ENCODE measurements at regions not wholly inside any gene's neighbourhood (a gene's known extent, or its start where the extent isn't known, plus 50 kb on each side); places are given as distances from the start of the nearest gene placed in this dataset.

DNA sequence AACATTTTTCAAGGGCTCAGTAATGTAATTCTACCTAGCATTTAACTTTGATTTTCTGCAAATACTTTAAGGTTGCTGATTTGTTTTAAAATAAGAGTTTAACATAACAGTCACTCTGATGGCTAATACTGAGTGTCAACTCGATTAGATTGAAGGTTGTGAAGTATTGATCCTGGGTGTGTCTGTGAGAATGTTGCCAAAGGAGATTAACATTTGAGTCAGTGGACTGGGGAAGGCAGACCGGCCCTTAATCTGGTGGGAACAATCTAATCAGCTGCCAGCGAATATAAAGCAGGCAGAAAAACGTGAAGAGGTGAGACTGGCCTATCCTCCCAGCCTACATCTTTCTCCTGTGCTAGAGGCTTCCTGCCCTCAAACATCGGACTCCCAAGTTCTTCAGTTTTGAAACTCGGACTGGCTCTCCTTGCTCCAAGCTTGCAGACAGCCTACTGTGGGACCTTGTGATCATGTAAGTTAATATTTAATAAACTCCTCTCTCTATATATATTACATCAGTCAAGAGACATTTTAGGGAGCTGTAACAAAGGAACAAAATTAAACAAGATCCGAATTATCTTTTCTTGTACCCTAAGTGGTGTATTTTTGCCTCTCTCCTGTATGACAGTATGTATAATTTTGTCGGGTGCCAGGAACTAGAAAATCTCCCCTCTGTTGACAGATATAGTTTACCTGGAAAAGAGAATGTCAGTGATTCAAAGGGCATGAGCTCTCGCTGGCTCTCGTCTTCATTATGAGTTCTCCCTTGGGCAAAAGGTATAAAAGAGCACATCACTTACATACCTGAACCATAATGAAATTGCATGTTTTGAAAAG lies 576.1 kb downstream of the LRRC70 start:
- Histone ChIP-seq H3K4me3 (ENCODE audit: low read depth, low read length) (no peak overlapping the region), H3K27me3 (no peaks in the 10 kb centered on the region), H3K4me1 (no peaks in the 10 kb centered on the region), H3K36me3 (no peaks in the 10 kb centered on the region), H3K9me3 (no peaks in the 10 kb centered on the region)
- DNase-seq, result no peak
- TF ChIP-seq, protein P1, sequence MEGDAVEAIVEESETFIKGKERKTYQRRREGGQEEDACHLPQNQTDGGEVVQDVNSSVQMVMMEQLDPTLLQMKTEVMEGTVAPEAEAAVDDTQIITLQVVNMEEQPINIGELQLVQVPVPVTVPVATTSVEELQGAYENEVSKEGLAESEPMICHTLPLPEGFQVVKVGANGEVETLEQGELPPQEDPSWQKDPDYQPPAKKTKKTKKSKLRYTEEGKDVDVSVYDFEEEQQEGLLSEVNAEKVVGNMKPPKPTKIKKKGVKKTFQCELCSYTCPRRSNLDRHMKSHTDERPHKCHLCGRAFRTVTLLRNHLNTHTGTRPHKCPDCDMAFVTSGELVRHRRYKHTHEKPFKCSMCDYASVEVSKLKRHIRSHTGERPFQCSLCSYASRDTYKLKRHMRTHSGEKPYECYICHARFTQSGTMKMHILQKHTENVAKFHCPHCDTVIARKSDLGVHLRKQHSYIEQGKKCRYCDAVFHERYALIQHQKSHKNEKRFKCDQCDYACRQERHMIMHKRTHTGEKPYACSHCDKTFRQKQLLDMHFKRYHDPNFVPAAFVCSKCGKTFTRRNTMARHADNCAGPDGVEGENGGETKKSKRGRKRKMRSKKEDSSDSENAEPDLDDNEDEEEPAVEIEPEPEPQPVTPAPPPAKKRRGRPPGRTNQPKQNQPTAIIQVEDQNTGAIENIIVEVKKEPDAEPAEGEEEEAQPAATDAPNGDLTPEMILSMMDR (IDR thresholded peaks at IDR 0.05; ENCODE audit: low read depth, low read length), result no peak

DNA sequence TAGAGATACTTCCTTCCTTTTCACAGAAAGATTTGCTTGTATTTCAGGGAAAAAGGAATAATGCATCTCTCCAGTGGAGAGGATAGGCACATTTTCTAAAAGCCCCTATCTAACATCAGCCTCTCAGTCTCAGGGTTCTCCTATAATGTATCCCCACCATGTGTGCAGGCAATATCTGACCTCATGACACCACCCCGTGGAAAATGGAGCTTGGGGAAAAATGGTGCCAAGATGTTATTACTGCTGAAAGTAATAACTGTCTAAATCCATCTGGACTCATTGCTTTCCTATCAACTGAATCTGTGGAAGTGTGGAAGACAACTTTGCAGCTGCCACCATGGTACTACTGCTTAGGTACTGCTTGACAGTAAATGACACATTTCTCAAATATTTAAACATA lies 574.3 kb downstream of the LRRC70 start:
- Histone ChIP-seq H3K27me3 (no peaks in the 10 kb centered on the region), H3K36me3 (no peaks in the 10 kb centered on the region), H3K9me3 (no peaks in the 10 kb centered on the region), H3K4me1 (no peaks in the 10 kb centered on the region), H3K4me3 (ENCODE audit: low read depth, low read length) (no peak overlapping the region)
- DNase-seq, result no peak
- TF ChIP-seq, protein P1 (IDR thresholded peaks at IDR 0.05; ENCODE audit: low read depth, low read length), result no peak

DNA sequence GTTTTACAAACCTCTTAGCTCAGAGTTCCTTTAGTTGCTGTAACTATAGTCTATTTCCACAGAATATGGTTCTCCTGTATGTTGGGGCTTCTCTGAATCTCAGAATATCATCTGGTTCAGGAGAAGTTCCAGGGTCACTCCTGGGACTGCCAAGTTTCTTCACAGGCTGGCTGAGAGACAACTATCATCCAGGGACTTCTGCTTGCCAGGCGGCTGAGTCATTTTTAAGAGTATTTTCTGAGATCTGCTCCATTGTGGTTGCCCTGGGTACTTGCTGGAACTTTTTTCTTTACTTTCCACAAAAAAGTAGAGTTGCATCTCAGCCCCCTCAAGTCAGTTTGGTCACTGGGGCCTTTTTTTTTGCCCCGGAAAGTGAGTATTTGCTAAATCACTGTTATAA lies 566.5 kb downstream of the LRRC70 start:
- TF ChIP-seq, protein P1 (IDR thresholded peaks at IDR 0.05; ENCODE audit: low read depth, low read length), result no peak
- no peaks in the 10 kb centered on the region for H3K36me3 ChIP-seq
- H3K4me3 ChIP-seq (ENCODE audit: low read depth, low read length), result no peak overlapping the region
- no peaks in the 10 kb centered on the region for H3K27me3 ChIP-seq
- no peaks in the 10 kb centered on the region for H3K4me1 ChIP-seq
- no peaks in the 10 kb centered on the region for H3K9me3 ChIP-seq
- no peak for DNase-seq

DNA sequence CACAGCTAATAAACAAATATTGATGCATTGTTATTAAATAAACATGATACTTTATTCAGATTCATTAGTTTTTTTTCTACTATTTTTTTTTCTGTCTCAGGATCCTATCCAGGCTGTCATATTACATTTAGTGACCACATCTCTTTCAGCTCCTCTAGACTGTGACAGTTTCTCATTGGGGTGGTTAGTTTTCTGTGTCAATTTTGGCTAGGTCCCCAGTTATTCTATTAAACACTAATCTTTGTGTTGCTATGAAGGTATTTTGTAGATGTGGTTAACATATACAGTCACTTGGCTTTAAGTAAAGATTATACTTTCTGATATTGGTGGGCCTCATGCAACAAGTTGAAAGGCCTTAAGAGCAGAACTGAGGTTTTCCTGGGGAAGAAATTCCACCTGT lies 563.0 kb downstream of the LRRC70 start:
- no peaks in the 10 kb centered on the region for H3K27me3 ChIP-seq
- no peaks in the 10 kb centered on the region for H3K4me1 ChIP-seq
- H3K4me3 ChIP-seq (ENCODE audit: low read depth, low read length), result no peak overlapping the region
- no peaks in the 10 kb centered on the region for H3K9me3 ChIP-seq
- TF ChIP-seq, protein P1 (IDR thresholded peaks at IDR 0.05; ENCODE audit: low read depth, low read length), result no peak
- DNase-seq, result no peak
- no peaks in the 10 kb centered on the region for H3K36me3 ChIP-seq

DNA sequence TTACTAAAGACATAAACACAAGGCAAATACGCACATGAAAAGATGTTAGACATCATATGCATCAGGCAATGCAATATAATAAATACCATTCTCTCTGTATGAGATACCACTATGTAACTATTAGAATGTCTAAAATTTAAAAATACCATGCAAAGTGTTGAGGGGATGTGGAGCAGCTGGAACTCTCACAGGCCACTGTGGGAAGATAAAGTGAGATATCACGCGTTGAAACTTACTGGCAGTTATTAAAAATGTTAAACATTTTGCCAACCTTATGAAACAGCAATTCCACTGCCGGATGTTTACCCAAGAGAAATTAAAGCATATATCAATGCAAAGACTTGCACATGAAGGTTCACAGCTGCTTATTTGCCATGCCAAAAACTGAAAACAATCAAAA lies 556.7 kb downstream of the LRRC70 start:
- TF ChIP-seq, protein P1 (IDR thresholded peaks at IDR 0.05; ENCODE audit: low read depth, low read length), result no peak
- Histone ChIP-seq H3K27me3 (no peaks in the 10 kb centered on the region), H3K4me1 (no peaks in the 10 kb centered on the region)

DNA sequence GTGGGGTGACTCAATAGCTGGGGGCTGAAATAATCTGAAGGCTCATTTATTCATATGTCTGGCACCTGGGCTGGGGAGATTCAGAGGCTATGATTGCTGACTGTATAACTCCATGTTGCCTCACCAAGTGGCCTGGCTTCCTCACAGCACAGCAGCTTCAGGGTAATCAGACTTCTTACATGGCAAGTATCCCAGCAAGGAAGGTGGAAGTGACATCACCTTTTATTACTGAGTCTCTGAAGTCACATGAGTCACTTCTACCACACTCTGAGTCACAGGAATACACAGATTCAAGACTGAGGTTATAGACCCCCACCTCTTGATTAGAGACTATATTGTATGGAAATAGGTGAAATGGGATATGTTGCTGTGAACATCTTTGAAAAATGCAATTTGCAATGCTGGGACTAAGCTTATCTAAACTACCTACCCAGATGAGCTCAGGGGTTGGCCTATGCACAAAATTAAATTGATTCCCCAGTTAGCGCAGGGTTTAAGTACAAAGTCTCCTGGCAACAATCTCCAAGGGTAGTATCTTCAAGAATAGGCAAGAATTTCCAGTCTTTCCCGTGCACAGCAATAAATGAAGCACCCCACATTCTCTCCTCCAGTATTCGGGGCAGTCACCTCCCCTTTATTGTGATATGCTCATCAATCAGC lies 553.1 kb downstream of the LRRC70 start:
- Histone ChIP-seq H3K4me1 (no peaks in the 10 kb centered on the region), H3K9me3 (no peaks in the 10 kb centered on the region), H3K36me3 (no peaks in the 10 kb centered on the region), H3K4me3 (ENCODE audit: low read depth, low read length) (no peak overlapping the region), H3K27me3 (no peaks in the 10 kb centered on the region)
- DNase-seq, result no peak
- TF ChIP-seq, protein P1 (IDR thresholded peaks at IDR 0.05; ENCODE audit: low read depth, low read length), result no peak

More for the DNA sequence above, 556.7 kb downstream of the LRRC70 start:
- H3K9me3 ChIP-seq, result no peaks in the 10 kb centered on the region
- no peak overlapping the region for H3K4me3 ChIP-seq (ENCODE audit: low read depth, low read length)
- H3K36me3 ChIP-seq, result no peaks in the 10 kb centered on the region
- no peak for DNase-seq

All from BE2C (cell line).